PC-9 (cell line): ENCODE measurements at regions not wholly inside any gene's neighbourhood (a gene's known extent, or its start where the extent isn't known, plus 50 kb on each side); places are given as distances from the start of the nearest gene placed in this dataset.

Source experiments
- CTCF ChIP-seq: fragments of 200-600 bp; sonication (generic); conservative IDR thresholded peaks from 2 replicates; pipeline ENCODE4 v1.6.1; 2017; ENCODE audit warnings: mixed run types, antibody characterized with exemption, mild to moderate bottlenecking, moderate library complexity
- EZH2 ChIP-seq: fragments of 200-600 bp; sonication (generic); IDR thresholded peaks from 2 replicates; pipeline ENCODE4 v1.8.0; 2017; ENCODE audit warnings: antibody characterized with exemption, low read depth

GRCh38 chr5:159489779-159490178, 159.5 kb upstream of the IL12B start:
- TF ChIP-seq CTCF, result no peak
- no peak for TF ChIP-seq EZH2
